Fibroblast of skin of right quadriceps (primary cell): ENCODE measurements at regions not wholly inside any gene's neighbourhood (a gene's known extent, or its start where the extent isn't known, plus 50 kb on each side); places are given as distances from the start of the nearest gene placed in this dataset.

Experiments
- DNase-seq: peaks from one replicate; pipeline ENCODE4 v3.0.0-alpha.2; 2013

DNA sequence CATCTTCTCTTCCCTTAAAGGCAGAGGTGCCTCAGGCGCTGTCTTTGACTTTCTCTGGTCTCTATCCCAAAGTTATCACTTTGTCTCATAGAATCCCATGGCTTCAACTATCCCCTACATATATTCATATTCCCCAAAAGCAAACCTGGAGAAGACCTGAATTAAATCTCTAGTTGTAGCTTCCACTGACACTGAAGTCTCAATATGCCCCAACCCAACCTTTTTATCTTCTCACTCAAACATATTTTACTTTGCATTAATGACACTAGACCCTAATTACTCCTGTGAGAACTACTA is 354.5 kb upstream of the DUSP10 start:
- DNase-seq: no peak

DNA sequence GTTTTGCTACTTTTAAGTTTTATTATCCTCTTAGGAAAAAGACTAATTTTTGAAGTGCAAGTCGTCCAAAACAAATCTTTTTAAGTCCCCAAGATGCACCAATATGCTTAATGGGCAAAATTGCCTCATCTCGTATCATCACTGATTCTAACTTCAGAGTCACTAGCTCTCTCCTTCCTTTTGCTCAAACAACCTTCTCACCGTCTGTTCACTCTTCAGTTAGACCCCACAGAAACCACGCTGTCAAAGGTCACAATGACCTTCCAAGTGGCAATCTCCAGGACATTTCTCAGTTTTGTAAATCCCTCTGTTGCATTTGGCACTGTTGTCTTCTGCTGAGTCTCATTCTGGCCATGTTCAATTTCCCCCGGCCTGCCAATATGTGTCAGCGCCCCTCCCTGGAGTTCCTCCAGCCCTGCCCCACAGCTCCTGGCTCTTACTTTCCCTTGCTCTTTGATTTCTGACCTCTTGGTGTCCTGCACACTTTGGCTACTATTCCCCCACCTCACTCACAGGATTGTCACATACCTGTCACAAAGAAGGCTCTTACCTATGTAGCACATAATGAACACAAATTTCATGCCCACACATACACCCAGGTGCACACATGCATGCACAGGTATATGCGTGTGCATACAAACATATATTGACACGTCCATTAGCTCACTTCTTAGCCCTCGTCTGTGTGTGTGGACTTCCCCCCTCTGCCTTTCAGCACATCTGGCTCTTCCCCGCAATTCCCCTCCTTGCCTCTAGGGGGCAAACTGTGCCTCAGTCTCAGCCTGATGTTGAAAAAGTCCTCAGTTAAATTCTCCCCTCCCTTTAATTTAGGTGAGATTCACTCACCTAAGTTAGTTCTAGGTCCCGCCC is 354.0 kb upstream of the DUSP10 start:
- DNase-seq: no peak

DNA sequence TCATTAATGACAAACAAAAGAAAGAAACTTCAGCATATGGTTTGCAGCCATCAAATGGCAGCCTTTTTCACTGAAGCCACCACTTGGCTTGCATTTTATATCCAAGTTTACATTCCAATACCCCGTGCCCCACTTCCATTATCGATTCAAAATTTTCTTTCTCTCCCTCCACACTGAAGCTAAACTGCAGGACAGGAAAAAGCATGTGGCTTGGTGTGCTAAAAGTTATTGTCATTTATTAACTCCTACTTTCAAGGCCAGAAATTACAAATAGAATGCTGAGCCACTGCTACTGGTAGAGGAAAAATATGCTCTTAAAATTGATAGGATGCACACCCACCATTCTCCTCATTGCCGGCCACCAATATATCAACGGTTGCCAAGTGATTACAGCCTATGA is 351.6 kb upstream of the DUSP10 start:
- DNase-seq: no peak

DNA sequence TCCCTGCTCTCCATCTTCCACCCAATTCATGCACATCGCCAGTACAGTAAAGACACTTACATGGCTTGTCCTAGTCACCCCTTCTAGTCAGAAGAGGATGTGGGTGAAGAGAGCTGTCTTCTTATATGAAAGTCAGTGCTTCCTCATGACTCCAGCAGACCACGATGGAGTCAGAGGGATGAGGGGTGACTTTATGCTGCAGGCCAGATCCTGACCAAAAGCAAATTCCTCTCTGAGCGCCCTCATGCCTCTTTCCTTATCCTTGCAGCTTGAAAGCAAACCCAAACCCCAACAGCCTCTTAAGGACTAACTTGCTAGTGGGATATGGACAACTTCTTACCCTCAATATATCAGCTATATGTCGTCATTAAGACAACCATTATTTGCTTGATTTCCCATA is 348.2 kb upstream of the DUSP10 start:
- peak; percentile 72 for DNase-seq

DNA sequence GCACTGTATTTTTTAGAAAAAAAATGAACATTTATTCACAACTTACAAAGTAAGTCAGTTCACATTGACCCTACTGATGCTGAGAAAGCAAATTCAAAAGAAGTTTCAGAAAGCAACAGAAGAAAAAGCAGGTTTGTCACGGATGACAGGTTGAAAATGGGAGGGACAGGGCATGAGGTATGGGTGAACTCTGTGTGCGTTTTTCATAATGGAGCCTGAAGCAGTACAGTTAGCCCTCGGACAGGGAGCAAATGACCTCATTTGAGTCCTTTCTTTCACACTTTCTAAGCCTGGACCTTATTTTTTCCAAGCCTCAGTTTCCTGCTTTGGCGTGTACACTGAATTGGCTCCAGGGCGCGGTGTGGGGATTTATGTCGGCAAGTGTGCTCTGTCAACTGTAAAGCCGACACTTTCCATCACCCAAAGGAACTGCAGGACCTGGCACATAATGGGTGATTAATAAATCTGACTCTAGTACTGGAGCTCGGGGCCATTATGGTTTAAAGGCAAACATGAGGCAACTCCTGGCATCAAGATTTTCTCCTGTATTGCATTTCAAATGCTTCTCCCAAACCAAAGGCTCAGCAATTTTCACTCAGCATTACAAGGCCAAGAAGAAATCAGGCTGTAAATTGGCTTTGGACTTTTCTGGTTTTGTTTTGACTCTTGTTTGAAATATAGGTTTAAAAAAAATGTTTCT is 345.5 kb upstream of the DUSP10 start:
- no peak for DNase-seq

DNA sequence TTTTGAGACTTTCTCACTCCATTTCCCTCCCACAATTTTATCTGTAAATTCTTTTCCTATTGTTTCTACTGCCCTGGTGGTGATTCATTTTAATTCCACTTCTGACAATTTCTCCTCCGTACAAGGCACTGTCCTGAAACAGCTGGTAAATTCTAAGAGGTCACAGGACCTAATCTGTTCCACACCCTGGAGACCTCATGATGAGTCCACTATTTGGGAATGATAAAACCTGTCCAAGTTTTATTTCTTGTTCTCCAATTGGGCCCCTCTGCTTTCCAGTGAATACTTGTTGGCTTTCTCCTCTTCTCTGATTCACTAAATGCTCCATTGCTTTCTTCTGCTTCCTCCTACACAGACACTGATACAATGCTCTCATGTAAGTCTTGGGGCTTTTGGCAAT is 343.1 kb upstream of the DUSP10 start:
- peak; percentile 52 for DNase-seq

DNA sequence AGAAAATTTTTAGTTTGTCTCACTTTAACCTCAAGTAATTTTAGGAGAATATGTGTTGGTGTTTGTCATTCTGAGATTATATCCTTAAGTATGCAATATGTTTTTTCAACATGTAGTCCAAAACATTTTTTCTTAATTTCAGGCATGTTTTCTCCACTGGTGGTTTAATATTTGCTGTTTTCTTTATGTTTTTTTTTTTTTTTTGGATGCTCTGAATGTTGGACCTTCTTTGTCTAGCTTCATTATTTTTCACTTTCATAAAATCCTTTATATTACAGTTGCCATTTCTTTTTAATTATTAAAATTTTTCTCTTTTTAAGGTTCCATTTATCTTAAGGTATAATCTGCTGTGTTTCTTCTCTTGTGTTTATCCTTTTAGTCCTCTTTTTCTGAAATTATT is 342.2 kb upstream of the DUSP10 start:
- no peak for DNase-seq

DNA sequence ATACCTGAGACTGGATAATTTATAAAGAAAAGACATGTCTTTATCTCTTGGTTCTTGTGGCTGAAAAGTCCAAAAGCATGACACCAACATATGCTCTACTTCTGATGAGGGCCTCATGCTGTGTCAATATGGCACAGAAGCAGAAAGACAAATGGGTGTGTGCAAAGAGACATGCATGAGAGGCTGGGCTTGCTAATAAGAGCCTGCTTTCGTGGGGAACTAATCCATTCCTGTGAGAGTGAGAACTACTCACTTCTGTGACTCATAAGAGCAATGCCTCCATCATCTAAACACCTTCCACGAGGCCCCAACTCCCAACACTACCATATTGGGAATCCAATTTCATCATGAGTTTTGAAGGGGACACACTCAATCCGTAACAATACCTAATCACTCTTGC is 340.0 kb upstream of the DUSP10 start:
- DNase-seq: peak; percentile 30

DNA sequence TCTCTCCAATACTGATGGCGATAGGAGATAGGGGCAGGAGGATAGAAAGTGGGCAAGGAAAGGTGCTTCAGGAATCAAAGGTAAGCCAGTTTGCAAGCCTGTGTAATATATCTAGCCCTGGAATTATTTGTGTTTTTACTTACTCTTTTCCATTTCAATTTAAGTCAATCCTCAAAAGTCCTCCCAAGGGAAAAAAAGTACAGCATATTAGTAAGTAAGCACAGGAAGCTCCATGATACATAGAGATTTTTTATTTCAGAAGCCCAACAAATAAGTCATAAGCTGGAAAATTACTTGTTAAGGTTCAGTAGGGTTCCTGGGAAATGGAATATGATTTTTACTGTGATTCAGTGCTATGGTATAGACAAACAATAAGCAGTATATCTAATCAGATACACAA is 337.7 kb upstream of the DUSP10 start:
- peak; percentile 25 for DNase-seq

DNA sequence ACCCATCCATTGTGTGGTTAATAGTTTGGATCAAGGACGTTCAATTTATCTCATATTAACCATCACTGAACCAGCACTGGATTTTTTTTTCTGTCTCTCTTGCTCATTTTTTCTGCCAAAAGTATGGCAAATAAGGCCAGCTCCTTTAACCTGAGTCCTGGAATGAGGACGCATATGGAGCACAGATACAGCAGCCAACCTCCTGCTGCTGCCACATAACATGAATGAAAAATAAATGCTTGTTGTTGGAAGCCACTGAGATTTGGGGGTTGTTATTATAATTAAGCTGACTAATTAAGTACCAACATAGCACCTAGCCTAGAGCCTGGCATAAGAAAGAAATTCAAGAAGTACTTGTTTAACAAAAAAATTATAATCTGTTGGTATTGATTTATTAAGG is 335.3 kb upstream of the DUSP10 start:
- DNase-seq: no peak

DNA sequence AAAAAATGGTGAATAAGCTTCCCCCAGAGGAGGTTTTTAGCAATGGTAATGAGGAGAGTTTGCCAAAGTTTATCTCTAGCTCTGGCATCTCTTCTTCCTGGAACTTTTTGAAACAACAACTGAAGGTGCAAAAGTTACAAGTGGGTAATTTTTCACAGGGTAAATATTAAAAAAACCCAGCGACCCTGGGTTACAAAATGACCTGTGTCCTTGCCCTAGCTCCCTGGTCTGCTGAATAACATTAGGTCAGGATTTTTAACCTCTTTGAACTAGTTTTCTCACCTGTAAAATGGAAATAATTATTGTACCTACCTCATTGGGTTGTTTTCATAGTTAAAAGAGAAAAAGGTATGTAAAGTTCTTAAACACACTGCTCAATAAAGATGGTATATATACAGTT is 332.4 kb upstream of the DUSP10 start:
- no peak for DNase-seq

DNA sequence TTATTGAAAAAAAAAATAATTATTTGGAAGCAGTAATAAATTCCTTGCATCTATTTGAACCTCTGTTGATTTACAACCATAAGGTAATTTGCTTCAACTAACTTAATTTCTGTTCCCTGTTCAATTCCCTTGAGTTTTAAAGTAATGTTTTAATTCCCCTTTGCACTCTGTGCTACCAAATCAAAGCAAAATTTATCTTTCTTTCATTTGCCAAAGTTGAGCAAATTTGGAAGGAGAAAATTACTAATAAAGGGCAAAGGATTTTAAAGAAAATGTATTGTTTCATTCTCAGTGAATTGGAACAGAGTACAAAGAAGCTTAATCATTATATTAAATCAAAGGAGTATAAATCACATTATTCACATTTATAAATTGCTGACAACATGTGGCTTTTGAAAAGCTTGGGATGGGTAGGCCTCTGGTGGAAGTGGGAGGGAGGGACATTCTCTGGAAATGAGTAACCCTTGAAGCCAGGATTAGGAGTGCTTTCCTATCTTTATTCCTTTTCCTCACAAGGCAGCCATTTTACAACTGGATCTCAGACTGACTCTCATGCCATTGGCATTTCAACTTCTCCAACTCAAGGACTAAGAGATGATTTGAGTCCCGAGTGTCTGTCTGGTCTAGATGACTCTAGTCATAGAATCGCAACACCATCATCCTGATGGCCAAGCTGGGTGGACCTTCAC is 331.6 kb upstream of the DUSP10 start:
- DNase-seq: peak; percentile 97

DNA sequence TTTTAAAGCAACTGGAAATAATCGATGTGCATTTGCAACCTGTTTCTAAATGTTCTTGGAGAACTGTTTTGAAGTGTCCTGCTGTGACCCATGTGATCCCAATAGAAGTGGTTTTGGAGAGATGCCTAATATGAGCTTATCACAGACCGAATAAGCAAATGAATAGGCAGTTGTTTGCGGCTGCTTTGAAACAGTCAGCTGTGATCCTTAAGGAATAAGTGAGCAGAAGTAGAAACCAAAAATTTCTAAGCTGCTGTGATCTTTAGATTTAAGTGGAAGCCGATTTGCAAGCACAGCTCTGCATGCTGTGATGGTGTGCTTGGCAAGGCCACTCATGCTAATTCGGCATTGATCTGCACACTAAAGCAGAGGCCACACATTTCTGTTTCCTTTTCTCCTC is 329.5 kb upstream of the DUSP10 start:
- no peak for DNase-seq

DNA sequence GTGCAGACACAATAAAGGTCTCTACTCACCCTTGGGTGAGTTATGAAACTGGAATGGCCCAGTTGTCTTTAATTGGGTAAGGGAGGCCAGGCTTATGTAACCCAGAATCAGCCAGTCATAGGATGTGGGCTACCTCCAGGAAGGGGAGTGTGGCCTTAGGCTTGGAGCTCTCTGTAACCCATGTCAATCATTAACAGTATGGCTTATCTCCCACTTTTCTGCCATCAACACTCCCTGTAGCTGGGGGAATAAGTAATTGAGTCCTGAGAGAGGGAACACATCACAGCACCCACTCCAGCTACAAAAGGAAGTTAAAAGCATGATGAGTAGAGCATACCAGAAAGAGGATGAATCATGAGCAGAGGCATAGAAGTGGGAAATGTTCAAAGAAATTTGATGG is 327.0 kb upstream of the DUSP10 start:
- no peak for DNase-seq

DNA sequence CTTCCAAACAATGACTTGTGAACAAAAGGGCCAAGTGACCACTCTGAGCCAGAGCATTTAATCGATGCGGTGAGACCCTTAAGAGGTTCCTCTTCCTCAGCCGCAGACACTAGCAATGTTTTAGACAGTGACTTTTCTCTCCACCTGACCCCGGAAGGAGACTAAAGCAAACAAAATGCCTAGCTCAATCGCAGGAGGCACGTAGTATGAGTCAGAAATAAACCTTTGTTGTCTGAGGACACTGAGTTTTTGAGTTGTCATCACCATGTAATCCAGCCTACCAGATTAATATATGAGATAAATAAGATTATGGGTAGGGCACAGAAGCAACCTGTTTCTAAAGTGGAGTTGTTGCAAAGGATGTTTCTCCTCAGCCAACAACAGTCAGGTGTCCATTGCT is 326.2 kb upstream of the DUSP10 start:
- DNase-seq: no peak

DNA sequence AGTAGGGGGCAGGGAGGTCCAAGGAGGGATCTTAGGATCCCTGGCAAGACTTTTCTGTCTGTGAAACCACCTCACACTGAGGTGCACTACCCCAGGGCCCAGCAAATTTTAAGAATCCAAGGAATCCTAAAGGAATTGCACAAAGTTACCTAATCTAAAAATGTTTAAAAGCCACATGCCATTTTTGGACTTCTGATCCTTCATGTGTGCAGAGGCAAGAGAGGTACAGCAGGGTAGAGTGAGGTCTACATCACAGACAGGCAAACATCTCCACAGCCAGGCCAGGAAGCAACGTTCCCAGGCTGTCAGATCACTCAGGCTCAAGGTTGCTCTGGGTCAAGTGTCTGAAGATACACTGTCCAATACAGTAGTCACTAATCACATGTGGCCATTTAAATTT is 324.6 kb upstream of the DUSP10 start:
- no peak for DNase-seq

DNA sequence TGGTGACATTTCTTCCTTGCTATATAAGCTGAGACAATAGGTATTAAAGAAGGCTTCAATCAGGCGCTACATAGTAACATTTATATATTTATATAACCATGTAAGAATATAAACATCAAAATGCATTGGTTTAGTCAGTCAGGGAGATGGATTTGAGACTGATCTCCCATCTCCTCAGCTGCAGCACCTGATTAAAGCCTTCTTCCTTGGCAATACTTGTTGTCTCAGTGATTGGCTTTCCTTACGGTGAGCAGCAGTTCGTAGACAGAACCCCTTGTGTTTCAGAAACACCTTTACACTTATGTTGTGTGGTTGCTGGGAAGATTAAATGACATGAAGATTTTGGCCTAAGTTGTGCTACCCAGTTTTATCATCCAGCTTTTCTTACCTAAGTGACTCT is 323.3 kb upstream of the DUSP10 start:
- DNase-seq: no peak

DNA sequence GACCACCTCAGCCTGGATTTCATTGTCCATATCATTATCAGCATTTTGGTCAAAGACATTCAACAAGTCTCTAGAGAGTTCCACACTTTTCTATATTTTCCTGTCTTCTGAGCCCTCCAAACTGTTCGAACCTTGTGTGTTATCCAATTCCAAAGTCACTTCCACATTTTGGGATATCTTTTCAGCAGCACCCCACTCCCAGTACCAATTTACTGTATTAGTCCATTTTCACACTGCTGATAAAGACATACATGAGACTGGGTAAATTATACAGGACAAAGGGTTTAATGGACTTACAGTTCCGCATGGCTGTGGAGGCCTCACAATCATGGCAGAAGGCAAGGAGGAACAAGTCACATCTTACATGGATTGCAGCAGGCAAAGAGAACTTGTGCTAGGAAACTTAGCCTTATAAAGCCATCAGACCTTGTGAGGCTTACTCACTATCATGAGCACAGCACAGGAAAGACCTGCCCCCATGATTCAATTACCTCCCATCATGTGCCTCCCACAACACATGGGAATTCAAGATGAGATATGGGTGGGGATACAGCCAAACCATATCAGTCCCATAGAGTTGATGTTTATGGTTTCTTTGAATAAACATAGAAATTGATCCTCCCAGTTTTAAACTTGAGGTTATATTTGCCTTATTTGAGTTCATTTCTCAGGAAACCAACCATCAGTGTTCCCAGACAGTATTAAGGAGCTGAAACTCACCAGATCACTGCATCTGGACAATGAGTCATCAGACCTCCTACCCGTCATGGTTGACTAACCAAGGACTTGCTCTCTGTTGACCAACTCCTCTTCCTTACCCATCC is 322.7 kb upstream of the DUSP10 start:
- DNase-seq: peak; percentile 58

DNA sequence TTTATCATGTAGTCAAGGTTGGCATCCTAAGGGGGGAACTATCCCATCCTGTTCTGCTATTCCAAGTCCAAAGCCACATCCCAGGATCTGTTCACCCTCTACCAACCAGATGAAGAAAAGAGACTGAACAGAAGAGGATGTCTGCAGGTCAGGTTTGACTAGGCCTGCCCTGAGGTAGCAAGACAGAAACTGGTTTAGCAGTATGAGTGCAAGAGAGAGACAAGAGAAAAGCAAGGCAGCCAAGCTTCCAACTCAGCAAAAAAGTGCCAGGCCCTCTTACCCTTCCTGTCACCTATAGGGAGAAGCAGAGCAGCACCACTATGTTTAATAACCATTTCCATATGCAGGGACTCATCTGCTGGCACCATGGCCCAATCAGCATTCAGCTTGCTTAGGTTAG is 320.8 kb upstream of the DUSP10 start:
- no peak for DNase-seq

DNA sequence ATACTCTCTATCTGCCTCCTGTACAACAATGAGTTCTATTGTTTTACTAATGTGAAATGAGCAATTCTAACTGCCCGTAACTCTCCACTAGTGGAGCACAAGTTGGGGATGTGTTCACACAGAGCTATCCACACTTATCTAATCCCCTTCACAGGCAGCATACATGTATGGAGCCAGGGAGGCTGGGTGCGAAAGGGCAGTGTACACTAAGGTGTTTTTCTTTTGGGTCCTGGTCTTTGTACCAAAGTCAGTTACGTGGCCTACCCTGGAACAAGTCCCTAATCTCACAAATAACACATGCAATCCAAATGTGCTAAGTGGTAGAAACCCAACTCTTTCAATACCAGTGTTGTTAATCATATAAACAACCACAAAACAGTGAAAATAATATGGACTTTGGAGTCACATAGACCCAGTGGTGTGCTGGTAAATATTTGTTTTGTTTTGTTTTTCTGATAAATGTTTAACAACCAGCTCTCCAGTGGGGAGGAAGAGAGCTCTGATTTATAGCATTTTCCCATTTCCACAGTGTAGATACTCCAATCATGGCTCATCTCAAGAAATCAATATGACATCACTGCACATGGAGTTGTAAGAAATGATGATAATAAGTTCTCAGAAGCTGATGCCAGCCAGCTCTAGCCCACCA is 319.9 kb upstream of the DUSP10 start:
- DNase-seq: no peak

DNA sequence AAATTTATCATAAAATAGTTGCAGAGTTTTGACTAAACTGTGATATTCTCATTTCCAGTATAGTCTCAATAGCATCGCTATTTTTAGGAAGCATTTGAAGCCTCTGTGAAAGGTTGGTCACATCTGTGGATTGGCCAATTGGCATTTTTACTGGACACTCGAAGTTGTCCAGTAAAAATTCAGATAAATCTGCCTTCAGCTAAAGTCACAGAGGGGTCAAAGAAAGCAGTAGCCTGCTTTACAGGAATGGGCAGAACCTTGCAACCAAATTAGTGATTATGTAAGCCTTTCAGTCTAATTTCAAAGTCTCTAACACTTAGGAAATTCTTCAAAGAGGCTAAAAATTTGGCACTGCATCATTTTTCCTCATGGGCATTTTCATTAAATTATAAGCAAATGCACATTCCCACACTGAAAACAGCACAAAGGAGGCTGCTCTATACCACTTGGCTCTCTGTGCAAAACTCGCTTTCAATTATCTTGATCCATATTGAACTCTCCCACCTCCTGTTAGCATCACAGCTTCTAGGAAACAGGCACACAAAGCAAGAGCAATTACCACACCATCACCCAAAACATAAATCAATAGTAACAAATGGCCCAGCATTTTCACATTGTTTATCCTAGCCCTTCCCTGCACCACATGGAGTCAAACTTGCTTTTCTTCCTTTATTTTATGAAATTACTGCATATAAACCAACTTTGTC is 318.5 kb upstream of the DUSP10 start:
- no peak for DNase-seq

DNA sequence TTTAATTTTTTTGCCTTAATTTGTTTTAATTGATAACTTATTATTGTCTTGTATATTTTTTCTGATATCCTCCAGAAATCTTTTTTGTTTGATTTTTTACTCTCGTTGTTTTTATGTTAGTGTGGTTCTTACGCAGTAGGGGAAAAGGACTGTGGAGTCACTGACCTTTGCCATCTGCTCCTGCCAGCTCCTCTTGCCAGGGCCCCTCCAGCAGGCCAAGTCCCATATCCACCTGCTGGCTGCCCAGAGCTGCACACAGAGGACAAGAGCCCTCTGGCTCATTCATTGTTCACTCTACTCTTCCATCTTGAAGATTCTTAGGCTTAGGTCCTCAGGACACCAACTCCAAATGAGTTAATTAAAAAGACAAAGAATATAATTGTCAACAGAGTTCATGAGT is 316.4 kb upstream of the DUSP10 start:
- DNase-seq: no peak
